Eye (tissue), 1 donor: ENCODE measurements at regions not wholly inside any gene's neighbourhood (a gene's known extent, or its start where the extent isn't known, plus 50 kb on each side); places are given as distances from the start of the nearest gene placed in this dataset.
"Not testable (repeated sequence)": the region's sequence is repeated elsewhere in the genome, so short reads cannot be mapped to it uniquely, and the experiment has no call there.

Experiments
- DNase-seq: peaks from one replicate; pipeline ENCODE4 v3.0.0-alpha.2; 2015

DNA sequence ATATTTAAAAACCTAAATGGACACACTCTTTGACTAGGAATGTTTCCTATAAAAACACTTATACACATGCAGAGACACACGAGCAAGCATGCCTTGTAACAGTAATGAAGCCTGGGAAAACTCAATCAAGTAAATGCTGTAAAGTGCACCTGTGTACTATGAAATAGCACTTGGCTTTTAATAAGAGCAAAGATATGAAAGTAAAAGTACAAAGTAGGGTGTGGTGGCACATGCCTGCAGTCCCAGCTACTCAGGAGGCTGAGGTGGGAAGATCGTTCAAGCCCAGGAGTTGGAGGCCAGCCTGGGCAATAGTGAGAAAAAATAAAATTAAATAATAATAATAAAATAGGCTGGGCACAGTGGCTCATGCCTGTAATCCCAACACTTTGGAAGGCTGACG, 166.9 kb upstream of the GRK3 start:
- no peak for DNase-seq

DNA sequence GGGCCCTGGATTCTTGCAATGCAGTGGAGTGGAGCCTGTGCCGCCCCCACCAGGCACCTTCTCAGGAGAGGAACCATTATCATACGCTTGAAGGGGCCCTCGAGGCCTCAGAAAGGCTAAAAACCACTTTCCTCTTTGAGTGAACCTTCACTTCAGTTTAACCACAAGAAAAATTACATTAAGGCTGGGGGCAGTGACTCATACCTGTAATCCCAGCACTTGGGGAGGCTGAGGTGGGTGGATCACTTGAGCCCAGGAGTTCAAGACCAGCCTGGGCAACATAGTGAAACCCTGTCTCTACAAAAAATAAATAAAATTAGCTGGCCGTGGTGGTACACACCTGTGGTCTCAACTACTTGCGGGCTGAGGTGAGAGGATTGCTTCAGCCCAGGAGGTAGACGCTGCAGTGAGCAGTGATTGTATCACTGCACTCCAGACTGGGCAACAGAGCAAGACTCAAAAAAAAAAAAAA, 165.8 kb upstream of the GRK3 start:
- DNase-seq: not testable (repeated sequence)

- no peak for DNase-seq
These were observed 164.8 kb upstream of the GRK3 start for GRCh38 chr22:25399649-25400151.

DNA sequence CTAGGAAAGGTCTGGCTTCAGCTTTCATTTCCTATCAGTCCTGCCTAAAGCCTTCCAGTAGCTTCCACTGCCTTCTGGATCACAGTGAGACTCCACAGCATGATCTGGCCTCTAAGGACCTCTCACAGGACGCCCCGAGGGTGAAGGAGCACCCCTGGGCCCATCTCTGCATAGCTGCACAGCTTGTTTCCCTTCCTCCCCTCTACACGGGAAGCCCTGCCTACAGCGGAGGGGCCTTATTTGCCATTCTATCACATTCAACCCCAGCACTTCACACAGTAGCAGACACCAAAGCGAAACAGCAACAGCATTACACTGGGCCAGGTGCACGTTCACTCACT, 162.3 kb upstream of the GRK3 start:
- no peak for DNase-seq

DNA sequence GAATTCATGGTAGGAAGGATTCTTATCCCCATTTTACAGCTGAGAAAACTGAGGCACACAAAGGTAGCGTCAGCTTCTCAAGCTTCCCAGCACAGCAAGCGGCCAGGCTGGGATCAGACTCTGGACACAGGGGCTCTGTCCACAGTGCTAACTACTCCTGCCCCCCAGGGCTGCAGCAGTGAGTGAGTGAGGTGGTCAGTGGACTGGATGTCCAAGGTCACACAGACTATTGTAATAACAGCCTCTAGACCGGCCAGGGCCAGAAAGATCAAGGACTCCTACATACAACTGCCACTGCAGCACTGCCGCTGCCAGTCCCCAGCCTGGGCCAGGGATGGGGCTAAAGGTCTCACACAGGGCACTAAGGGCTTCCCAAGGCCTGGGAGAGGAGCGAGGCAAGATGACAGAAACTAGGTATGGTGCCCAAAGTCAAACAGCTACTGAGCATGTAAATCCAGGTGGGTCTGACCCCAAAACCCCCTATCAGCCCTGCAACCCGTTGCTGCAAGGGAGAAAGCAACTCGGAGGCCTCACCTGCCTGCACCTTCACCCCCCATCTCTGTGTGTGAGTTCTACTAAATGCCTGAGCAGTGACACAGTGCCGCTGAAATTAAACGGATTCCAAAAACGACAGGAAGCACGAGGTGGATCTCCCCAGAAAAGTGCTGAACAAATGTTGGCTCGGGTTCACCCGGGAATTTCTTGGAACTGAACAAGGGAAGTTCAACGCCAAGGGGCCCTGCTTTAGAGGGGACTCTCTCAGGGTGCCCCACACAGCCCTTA, 161.8 kb upstream of the GRK3 start:
- no peak for DNase-seq

GRCh38 chr22:25403284-25403810, 161.1 kb upstream of the GRK3 start:
- DNase-seq: peak; percentile 55

GRCh38 chr22:25403811-25404471, 160.5 kb upstream of the GRK3 start:
- DNase-seq: peak; percentile 80

DNA sequence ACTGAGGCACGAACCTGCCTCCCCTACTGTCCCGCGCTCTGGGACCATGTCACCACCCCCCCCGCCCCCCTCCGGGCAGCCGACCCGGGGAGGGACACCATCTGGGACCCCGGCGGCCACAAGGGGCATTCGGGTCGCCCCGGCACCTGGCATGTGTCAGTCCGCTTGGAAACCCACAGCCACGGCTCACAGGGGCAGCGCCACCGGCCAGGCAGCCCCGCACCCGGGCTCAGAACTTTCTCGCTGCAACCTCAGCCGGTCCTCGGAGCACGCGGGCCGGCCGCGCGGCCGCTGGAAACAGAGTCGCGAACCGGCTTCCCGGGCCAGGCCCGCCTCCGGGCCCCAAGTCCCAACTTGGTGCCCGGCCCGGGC, 159.9 kb upstream of the GRK3 start:
- DNase-seq: peak; percentile 62

- peak; percentile 70 for DNase-seq
These were observed 159.3 kb upstream of the GRK3 start for GRCh38 chr22:25404928-25405816.

- DNase-seq: peak; percentile 37
These were observed 158.5 kb upstream of the GRK3 start for GRCh38 chr22:25405841-25406509.

GRCh38 chr22:25406510-25407210, 157.8 kb upstream of the GRK3 start:
- peak; percentile 58 for DNase-seq

DNA sequence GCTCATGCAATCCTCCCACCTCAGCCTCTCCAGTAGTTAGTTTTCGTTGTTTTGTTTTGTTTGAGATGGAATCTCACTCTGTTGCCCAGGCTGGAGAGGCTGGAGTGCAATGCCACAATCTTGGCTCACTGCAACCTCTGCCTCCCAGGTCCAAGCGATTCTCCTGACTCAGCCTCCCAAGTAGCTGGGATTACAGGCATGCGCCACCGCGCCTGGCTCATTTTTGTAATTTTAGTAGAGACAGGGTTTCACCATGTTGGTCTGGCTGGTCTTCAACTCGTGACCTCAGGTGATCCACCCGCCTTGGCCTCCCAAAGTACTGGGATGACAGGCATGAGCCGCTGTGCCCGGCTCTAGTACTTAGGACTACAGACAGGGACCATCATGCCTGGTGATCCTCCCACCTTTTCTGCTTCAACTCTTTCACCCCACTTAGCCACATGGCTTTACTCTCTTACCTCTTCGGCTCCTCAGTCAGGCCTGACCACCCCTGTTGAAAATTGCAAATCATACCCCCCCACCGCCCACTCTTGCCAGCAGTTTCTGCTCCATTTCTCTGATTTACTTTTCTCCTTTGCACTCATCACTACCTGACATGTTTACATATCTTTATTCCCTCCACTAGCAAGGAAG, 157.1 kb upstream of the GRK3 start:
- peak; percentile 50 for DNase-seq

GRCh38 chr22:25407859-25408229, 156.6 kb upstream of the GRK3 start:
- no peak for DNase-seq

DNA sequence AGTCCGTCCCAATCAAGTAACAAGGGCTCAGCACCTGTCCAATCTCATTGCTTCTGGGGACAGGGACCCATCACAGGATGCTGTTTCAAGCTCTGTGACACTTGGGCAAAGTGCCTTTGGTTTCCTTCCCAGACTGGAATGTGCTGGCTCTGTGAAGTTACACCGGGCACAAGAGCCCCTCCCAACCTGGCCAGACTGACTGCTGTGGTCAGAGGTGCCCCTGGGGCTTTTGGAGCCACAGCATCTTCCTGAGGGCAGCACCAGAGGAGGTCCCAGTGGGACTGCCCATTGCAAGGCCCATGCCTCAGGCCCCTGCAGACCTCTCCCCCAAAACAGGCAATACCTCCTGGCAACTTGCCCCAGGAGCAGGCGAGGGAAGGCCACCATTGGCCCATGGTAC, 155.2 kb upstream of the GRK3 start:
- DNase-seq: no peak

GRCh38 chr22:25410849-25411248, 153.6 kb upstream of the GRK3 start:
- DNase-seq: no peak

DNA sequence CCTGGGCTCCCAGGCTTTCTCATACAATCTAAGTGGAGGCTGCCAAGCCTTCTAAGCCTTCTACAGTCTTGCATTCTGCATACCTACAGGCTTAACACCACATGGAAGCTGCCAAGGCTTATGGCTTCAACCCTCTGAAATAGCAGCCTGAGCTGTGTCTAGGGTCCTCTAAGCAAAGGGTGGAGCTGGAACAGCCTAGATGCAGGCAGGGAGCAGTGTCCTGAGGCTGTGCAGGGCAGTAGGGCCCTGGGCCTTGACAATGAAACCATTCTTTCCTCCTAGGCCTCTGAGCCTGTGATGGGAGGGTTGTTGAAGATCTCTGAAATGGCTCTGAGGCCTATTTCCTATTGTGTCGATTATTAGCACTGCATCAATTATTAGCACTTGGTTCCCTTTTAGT, 150.9 kb upstream of the GRK3 start:
- DNase-seq: no peak

GRCh38 chr22:25415731-25416130, 148.7 kb upstream of the GRK3 start:
- not testable (repeated sequence) for DNase-seq

- DNase-seq: not testable (repeated sequence)
These were observed 146.6 kb upstream of the GRK3 start for GRCh38 chr22:25417826-25418225.

DNA sequence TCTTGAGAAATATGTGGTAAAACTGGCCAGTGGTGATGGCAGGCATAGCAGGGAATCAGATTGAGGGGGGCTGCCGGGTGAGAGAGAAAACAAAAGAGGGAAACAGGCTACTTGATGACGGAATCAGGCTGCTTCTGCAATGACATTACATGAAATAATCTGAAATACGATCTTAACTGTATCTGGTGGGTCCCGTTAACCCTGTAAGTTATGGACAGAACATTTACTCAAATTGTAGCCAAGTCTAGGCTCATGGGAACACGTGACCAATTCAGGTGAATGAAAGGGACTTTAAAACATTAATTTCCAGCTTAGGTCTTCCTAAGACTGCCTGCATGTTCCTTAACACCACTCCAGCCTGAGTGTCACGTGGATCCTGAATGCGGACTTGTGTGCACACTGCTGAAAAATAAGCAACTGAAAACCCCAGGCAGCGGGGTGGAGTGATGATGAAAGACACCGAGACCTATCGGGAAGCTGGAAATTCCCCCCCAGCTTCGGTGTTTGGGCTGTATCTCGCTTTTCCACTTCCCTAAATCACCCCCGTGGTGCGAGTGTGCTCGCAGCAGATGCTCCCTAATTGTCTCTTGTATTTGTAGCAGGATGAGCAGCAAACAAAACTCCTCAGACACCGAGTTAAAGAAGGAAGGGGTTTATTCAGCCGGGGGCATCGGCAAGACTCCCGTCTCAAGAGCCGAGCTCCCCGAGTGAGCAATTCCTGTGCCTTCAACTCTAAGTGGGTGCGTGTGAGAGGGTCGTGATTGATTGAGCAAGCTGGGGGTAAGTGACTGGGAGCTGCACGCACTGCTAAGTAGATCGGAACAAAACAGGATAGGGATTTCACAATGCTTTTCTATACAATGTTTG, 145.0 kb upstream of the GRK3 start:
- peak; percentile 69 for DNase-seq

GRCh38 chr22:25420114-25420441, 144.4 kb upstream of the GRK3 start:
- not testable (repeated sequence) for DNase-seq
